ENCODE measurements at regions not wholly inside any gene's neighbourhood (a gene's known extent, or its start where the extent isn't known, plus 50 kb on each side); places are given as distances from the start of the nearest gene placed in this dataset.
A peak's percentile ranks its signal among the peaks of the same experiment; 100 is the strongest.

DNA sequence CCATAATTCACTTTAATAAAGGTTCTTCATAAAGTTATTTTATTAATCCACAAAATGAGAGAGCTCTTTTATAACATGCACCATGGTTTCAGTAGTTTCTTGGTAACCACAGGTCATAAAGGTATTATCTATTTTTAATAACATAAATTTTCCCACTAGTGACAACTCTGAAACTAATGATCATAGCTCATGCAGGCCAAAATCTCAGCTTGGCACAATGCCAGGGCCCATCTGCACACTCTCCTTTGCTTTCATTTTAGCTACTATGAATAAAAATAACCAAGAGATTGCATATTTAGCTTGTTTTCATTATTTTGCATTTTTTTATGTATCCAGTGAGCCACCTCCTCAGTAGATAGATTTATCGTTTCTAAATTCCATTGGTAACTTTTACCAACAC is 691.8 kb upstream of the CHAC2 start:
- intact Hi-C loops (cut with DNase I): no loop called here
- no peak overlapping the region for H3K4me3 ChIP-seq
- H3K36me3 ChIP-seq: no peaks in the 10 kb centered on the region
- no peaks in the 10 kb centered on the region for H3K27me3 ChIP-seq
- DNase-seq: peak in 1 of 5 donors; percentile 11
- H3K9me3 ChIP-seq: no peaks in the 10 kb centered on the region
- H3K4me1 ChIP-seq (ENCODE audit: insufficient read depth): no peaks in the 10 kb centered on the region
- TF ChIP-seq, protein P1, sequence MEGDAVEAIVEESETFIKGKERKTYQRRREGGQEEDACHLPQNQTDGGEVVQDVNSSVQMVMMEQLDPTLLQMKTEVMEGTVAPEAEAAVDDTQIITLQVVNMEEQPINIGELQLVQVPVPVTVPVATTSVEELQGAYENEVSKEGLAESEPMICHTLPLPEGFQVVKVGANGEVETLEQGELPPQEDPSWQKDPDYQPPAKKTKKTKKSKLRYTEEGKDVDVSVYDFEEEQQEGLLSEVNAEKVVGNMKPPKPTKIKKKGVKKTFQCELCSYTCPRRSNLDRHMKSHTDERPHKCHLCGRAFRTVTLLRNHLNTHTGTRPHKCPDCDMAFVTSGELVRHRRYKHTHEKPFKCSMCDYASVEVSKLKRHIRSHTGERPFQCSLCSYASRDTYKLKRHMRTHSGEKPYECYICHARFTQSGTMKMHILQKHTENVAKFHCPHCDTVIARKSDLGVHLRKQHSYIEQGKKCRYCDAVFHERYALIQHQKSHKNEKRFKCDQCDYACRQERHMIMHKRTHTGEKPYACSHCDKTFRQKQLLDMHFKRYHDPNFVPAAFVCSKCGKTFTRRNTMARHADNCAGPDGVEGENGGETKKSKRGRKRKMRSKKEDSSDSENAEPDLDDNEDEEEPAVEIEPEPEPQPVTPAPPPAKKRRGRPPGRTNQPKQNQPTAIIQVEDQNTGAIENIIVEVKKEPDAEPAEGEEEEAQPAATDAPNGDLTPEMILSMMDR (IDR thresholded peaks at IDR 0.05): no peak
- TF ChIP-seq POLR2A (IDR thresholded peaks at IDR 0.05) (no peak), EP300 (IDR thresholded peaks at IDR 0.05) (no peak)
- no peak overlapping the region for H3K27ac ChIP-seq
- 4 to 14% (median 7%) methylated on average over 1 of the region's 1 CpG for WGBS, 3 donors

DNA sequence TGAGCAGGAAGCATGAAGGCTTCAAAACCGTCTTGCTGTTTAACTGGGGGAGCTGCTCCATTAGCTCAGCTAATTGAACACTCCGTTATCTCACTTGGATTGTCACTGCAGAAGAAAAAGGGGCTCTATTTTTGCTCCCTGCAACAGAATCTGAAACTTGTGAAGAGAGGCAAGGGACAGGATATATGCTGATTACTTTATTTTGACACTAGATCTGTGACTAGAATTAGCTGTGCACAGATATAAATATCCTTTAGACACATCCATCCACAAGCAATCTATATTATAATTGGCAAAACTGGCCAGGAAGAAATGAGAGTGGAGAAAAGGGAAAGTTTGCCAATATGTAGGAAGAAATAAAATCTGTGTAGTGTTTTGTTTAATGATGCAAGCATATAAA is 700.1 kb upstream of the CHAC2 start:
- no peak for DNase-seq
- H3K36me3 ChIP-seq: no peaks in the 10 kb centered on the region
- H3K27me3 ChIP-seq: no peaks in the 10 kb centered on the region
- no peak for TF ChIP-seq POLR2A (IDR thresholded peaks at IDR 0.05)
- TF ChIP-seq EP300 (IDR thresholded peaks at IDR 0.05): no peak
- TF ChIP-seq, protein P1 (IDR thresholded peaks at IDR 0.05): no peak
- no peak overlapping the region for H3K4me3 ChIP-seq
- no peak overlapping the region for H3K27ac ChIP-seq
- 42 to 49% (median 48%) methylated on average over 2 of the region's 2 CpGs for WGBS, 3 donors
- intact Hi-C loops (cut with DNase I): no loop called here
- H3K4me1 ChIP-seq (ENCODE audit: insufficient read depth): no peaks in the 10 kb centered on the region
- H3K9me3 ChIP-seq: no peaks in the 10 kb centered on the region

DNA sequence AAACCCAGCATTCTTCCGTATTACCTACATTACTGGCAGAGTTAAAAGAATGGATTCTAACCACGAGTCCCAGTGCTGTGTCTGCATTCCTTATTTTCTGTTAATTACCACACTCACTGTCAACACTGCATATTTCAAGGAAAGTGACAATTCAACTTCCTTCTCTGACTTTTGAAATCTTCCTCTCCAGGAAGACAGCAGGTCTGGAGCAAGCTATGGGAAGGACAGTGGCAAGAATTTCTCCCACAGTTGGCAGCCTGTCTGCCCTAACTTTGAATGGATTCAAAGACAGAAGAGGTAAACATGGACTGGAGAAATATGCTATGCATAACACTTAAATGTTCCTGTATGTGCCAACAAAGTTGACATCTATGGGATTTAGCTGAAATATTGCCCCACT is 700.5 kb upstream of the CHAC2 start:
- intact Hi-C loops (cut with DNase I): no loop called here
- Histone ChIP-seq H3K27ac (no peak overlapping the region), H3K4me1 (ENCODE audit: insufficient read depth) (no peaks in the 10 kb centered on the region), H3K9me3 (no peaks in the 10 kb centered on the region), H3K36me3 (no peaks in the 10 kb centered on the region), H3K4me3 (no peak overlapping the region), H3K27me3 (no peaks in the 10 kb centered on the region)
- WGBS, 3 donors: 9 to 33% (median 14%) methylated on average over 2 of the region's 2 CpGs
- TF ChIP-seq, protein P1 (IDR thresholded peaks at IDR 0.05): no peak
- no peak for DNase-seq

DNA sequence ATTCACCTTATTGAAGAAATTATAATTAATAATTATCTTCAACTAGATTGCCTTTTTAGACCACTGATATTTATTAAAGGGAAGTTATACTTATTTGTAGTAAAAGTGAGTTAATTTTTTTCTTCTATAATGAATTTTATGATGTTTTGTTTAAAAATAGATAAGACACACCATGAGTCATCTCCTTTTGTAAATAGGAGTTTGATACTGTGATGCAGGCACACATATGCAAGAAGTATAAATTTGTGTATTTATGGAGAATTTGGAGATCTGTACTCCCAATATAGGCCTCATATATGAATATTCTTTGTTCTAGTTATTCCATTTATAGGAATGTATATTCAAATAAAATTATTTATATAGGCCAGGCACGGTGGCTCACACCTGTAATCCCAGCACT is 703.5 kb upstream of the CHAC2 start:
- Histone ChIP-seq H3K27me3 (no peaks in the 10 kb centered on the region), H3K9me3 (no peaks in the 10 kb centered on the region), H3K36me3 (no peaks in the 10 kb centered on the region), H3K4me1 (ENCODE audit: insufficient read depth) (no peaks in the 10 kb centered on the region), H3K4me3 (no peak overlapping the region), H3K27ac (no peak overlapping the region)
- no peak for DNase-seq
- WGBS, 3 donors: 75 to 87% (median 85%) methylated on average over 1 of the region's 1 CpG
- TF ChIP-seq EP300 (IDR thresholded peaks at IDR 0.05) (no peak), POLR2A (IDR thresholded peaks at IDR 0.05) (no peak)
- TF ChIP-seq, protein P1 (IDR thresholded peaks at IDR 0.05): no peak
- intact Hi-C loops (cut with DNase I): no loop called here

DNA sequence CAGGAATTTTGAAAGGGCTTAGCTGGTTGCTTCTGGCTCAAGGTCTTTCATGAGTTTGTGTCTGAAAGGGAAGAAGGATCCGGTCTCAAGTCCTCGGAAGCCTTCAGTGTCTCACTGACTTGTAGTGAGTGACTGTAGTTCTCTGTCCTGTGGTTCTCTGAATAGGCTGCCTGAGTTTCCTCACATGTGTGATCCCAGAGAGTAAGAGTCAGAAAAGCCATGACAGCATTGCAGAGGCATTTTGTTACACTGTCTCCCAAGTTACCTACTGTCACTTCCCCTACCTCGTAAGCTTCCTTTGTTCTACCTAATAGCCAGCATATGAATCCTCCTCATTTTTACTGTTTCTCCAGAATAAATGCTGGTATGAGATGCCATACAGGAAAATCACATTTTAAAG is 709.1 kb upstream of the CHAC2 start:
- H3K9me3 ChIP-seq: no peaks in the 10 kb centered on the region
- no peaks in the 10 kb centered on the region for H3K4me1 ChIP-seq (ENCODE audit: insufficient read depth)
- WGBS, 3 donors: 38 to 72% (median 45%) methylated on average over 3 of the region's 3 CpGs
- TF ChIP-seq EP300 (IDR thresholded peaks at IDR 0.05) (no peak), POLR2A (IDR thresholded peaks at IDR 0.05) (no peak)
- TF ChIP-seq, protein P1 (IDR thresholded peaks at IDR 0.05): no peak
- H3K4me3 ChIP-seq: no peak overlapping the region
- DNase-seq: no peak
- no peak overlapping the region for H3K27ac ChIP-seq
- intact Hi-C loops (cut with DNase I): no loop called here
- no peaks in the 10 kb centered on the region for H3K36me3 ChIP-seq
- H3K27me3 ChIP-seq: no peaks in the 10 kb centered on the region
